ENCODE measurements at regions not wholly inside any gene's neighbourhood (a gene's known extent, or its start where the extent isn't known, plus 50 kb on each side); places are given as distances from the start of the nearest gene placed in this dataset.

- peak; percentile 72; the same call in 1 of the 2 replicates for TF ChIP-seq AHDC1 (CRISPR knock-in tag; IDR thresholded peaks at IDR 0.05; ENCODE audit: borderline replicate concordance)
- TF ChIP-seq ZNF264 (CRISPR knock-in tag; IDR thresholded peaks at IDR 0.05): no peak
- TF ChIP-seq FOXA3 (CRISPR knock-in tag; IDR thresholded peaks at IDR 0.05): peak; percentile 97
- TF ChIP-seq NCOA5 (CRISPR knock-in tag; IDR thresholded peaks at IDR 0.05): no peak
- no peak for TF ChIP-seq SRSF1 (optimal IDR thresholded peaks at IDR 0.05; ENCODE audit: low read depth, low read length)
- no peak for TF ChIP-seq ATF7-NPFF (CRISPR knock-in tag; IDR thresholded peaks at IDR 0.05; ENCODE audit: low read depth)
- no peak for TF ChIP-seq THYN1 (CRISPR knock-in tag; IDR thresholded peaks at IDR 0.05; ENCODE audit: borderline replicate concordance, low read depth)
- TF ChIP-seq KMT2A (CRISPR knock-in tag; IDR thresholded peaks at IDR 0.05): no peak
- no peak for TF ChIP-seq ELF4 (CRISPR knock-in tag; IDR thresholded peaks at IDR 0.05; ENCODE audit: borderline replicate concordance)
- TF ChIP-seq KDM4B (CRISPR knock-in tag; IDR thresholded peaks at IDR 0.05): no peak
- TF ChIP-seq HNF4A (CRISPR knock-in tag; IDR thresholded peaks at IDR 0.05): no peak
- no peak for TF ChIP-seq ZNF414 (CRISPR knock-in tag; IDR thresholded peaks at IDR 0.05)
- no peak for TF ChIP-seq IKZF5 (CRISPR knock-in tag; IDR thresholded peaks at IDR 0.05)
- no peak for TF ChIP-seq E2F5 (CRISPR knock-in tag; conservative IDR thresholded peaks at IDR 0.05)
- TF ChIP-seq TBL1XR1 (IDR thresholded peaks at IDR 0.05; ENCODE audit: borderline replicate concordance, low read length, partially characterized antibody): peak; percentile 30
- no peak for TF ChIP-seq POLR2A (IDR thresholded peaks at IDR 0.05; ENCODE audit: insufficient read depth in 1 of 2, low read depth in 2 of 2, low read length in 2 of 2)
- 0 out of 2 replicates have a peak, but pooled peaks have one; percentile 35 for TF ChIP-seq TBX2 (CRISPR knock-in tag; IDR thresholded peaks at IDR 0.05; ENCODE audit: borderline replicate concordance)
- TF ChIP-seq ZNF570 (CRISPR knock-in tag; IDR thresholded peaks at IDR 0.05; ENCODE audit: borderline replicate concordance): no peak
- TF ChIP-seq TFDP1 (CRISPR knock-in tag; IDR thresholded peaks at IDR 0.05; ENCODE audit: borderline replicate concordance): no peak
- no peak for TF ChIP-seq ZNF713 (CRISPR knock-in tag; IDR thresholded peaks at IDR 0.05)
- no peak for TF ChIP-seq SYNCRIP (IDR thresholded peaks at IDR 0.05; ENCODE audit: insufficient read depth, low read depth, low read length)
Observed at GRCh38 chr3:161443921-161444693, 52.5 kb upstream of the OTOL1 start (continued).

All from HepG2 (cell line).